ENCODE measurements at regions not wholly inside any gene's neighbourhood (a gene's known extent, or its start where the extent isn't known, plus 50 kb on each side); places are given as distances from the start of the nearest gene placed in this dataset.

GRCh38 chr14:81849714-81850113, 316.1 kb upstream of the SEL1L start:
- no peak for TF ChIP-seq POLR2A (IDR thresholded peaks at IDR 0.05)
- no peak for TF ChIP-seq POLR2AphosphoS5 (IDR thresholded peaks at IDR 0.05)
- TF ChIP-seq CTCF (IDR thresholded peaks at IDR 0.05) = no peak
- no peak for TF ChIP-seq EP300 (IDR thresholded peaks at IDR 0.05)

Data from upper lobe of left lung (tissue), 4 donors.